SK-N-SH treated with all-trans-retinoic acid at 6 μM for 48 hours (cell line): ENCODE measurements at regions not wholly inside any gene's neighbourhood (a gene's known extent, or its start where the extent isn't known, plus 50 kb on each side); places are given as distances from the start of the nearest gene placed in this dataset.

Source experiments
- ARNTL ChIP-seq: fragments of 450-650 bp; formaldehyde crosslinking; IDR thresholded peaks from 2 replicates; pipeline ENCODE4 v1.5.0; 2020; ENCODE audit warnings: low read depth, mild to moderate bottlenecking, moderate library complexity, borderline replicate concordance
- ESRRG ChIP-seq: fragments of 250-450 bp; sonication (Bioruptor Pico); IDR thresholded peaks from 2 replicates; pipeline ENCODE4 v1.6.1; 2021; ENCODE audit warnings: mild to moderate bottlenecking
- OSR1 ChIP-seq: fragments of 250-450 bp; sonication (Bioruptor Pico); IDR thresholded peaks from 2 replicates; pipeline ENCODE4 v1.8.0; 2022; ENCODE audit warnings: moderate library complexity, mild to moderate bottlenecking, inconsistent platforms
- RARB ChIP-seq: fragments of 250-450 bp; sonication (Bioruptor Pico); IDR thresholded peaks from 2 replicates; pipeline ENCODE4 v1.8.0; 2021; ENCODE audit warnings: mild to moderate bottlenecking, moderate library complexity
- ZNF70 ChIP-seq: fragments of 450-650 bp; formaldehyde crosslinking; IDR thresholded peaks from 2 replicates; pipeline ENCODE4 v1.5.0; 2020; ENCODE audit warnings: mild to moderate bottlenecking, moderate library complexity

- TF ChIP-seq ARNTL (CRISPR knock-in tag) (no peak), RARB (no peak), ZNF70 (CRISPR knock-in tag) (no peak), ESRRG (no peak), OSR1 (no peak)
These were observed 271.8 kb upstream of the ARX start for GRCh38 chrX:25287521-25287920.
